ENCODE measurements at regions not wholly inside any gene's neighbourhood (a gene's known extent, or its start where the extent isn't known, plus 50 kb on each side); places are given as distances from the start of the nearest gene placed in this dataset.
"Not testable (repeated sequence)": the region's sequence is repeated elsewhere in the genome, so short reads cannot be mapped to it uniquely, and the experiment has no call there.

DNA sequence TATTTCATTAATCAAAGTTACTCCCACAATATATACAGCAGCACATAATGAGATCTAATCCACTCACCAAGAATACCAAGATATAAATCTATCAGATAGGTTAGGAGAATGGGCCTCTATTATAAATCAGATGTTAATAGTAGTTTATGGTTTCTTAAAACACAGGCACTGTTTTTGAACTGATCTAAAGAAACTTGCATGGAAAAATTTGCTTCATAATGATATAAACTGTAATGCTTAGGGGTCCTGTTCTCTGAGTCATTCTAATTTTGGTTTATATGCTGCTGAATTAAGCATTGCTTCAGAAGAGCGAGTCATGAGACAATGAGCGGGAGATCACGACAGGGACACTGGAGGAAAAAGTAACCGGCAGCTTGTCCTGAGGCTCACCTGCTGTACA is 113.3 kb upstream of the OTUD4 start:
- no peak for DNase-seq

DNA sequence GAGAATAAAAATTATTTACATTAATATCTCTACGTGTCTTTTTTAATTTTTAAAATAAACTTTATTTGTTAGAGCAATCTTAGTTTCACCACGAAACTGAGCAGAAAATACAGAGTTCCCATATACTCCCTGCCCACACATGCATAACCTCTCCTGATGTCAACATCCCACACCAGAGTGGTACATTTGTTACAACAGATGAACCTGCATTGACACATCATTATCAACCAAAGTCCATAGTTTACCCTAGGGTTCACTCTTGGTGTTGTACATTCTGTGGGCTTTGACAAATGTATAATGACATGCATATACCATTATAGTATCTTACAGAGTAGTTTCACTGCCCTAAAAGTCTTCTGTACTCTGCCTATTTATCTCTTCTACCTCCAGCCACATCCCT is 110.6 kb upstream of the OTUD4 start:
- DNase-seq = no peak

DNA sequence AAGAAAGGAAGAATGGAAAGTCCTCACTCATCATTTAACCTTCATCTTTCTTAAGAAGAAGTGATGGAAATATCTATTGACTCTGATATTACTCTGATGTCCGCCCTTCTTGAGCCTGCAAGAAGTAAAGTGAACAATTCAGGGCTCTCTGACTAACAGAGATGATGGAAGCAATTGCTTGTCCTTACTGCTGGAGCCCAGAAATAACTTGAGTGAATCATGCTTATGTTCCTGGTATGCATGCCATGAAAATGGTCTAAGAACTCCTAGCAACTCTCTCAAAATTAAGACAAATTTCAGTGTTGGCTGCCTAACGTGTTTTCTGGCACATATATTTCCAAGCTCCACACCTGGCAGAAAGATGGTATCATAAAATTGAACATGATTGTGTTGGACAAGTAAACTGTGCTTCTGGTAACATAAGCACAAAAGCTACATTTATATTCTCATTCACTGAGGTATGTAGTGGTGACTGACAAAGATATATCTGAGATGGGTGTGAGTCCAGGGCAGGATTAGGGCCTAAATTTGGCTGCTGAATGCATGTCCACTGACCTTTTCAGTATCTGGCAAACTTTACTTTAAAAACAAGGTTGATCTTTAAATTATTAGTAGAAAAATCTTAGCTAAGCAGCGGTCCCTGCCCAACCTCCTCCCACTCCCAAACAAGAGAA is 109.2 kb upstream of the OTUD4 start:
- DNase-seq = no peak

DNA sequence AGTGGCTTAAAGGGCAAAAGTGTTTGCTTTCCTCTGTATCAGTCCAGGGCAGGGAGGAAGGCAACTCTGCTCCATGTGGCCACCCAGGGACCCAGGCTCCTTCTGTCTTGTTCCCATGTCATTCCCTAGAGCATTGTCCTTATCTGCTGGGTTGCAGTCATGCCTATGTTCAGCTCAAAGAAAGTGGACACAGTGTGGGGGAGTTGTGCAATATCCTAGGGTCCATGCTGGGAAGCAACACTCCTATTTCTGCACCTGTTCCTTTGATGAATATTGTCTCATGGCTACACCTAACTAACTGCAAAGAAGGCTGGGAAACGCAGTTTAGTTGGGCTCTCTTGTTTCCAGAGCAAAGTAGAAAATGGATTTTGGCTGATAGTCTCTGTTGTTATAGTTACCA is 107.0 kb upstream of the OTUD4 start:
- DNase-seq = no peak

- no peak for DNase-seq
Observed at GRCh38 chr4:145285928-145286327, 105.5 kb upstream of the OTUD4 start.

DNA sequence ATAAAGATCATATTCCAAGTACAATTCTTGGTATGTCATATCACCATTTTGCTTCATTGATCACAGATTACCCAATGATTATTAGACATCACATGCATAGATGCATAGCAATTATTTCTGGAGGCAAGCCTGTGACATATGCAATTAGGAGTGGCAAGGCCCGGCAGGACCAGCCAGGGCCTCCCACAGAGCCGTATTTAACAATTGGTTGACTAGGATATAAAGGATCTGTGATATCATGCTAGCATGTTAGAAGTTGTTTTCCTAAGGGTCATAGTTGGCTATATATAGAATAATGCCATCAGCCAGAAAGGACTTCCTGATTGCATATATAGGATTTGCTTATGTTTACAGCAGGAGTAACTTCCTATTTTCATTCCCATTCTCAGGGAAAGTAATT is 103.5 kb upstream of the OTUD4 start:
- no peak for DNase-seq

GRCh38 chr4:145281951-145282350 is 101.6 kb upstream of the OTUD4 start:
- no peak for DNase-seq

- no peak for DNase-seq
Observed at GRCh38 chr4:145281224-145281623, 100.8 kb upstream of the OTUD4 start.

- DNase-seq = no peak
Observed at GRCh38 chr4:145280541-145280940, 100.2 kb upstream of the OTUD4 start.

DNA sequence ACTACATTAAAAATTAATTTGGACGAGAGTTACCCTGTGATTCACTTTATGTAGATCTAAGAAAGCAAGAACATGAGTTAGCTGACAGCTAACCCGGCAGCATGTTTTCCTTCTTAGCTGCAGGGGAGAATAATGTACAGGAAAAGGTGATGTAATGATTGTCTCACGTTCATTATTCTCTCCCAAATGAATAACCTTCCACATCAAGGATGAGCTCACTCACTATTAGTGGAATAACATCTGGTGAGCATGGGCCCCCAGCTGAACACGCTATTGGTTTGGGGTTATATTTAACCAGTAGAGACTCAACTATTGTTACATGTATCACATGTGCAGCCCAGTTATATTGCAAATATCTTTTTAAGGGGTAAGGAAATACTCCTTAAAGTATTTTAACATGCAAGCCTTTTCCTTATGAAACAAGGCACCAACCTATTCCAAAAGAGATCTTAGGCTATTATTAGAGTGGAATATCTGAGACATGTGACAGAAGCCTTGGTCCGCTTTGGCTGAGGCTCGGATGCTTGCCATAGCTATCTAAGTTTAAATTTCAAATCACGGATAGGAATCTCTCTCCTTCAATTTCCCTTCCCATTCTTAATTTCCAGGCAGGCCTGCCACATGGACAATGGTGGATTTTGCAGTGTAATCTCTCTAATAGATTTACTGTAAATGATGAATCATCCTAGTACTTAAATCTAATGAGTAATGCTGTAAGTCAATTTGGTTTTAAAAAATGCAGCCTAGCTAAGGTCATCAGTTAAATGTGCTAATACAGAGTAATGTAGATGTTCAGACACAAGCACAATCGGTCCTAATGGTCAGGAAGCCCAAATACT is 99.0 kb upstream of the OTUD4 start:
- no peak for DNase-seq

GRCh38 chr4:145278341-145279121 is 98.1 kb upstream of the OTUD4 start:
- DNase-seq = no peak

DNA sequence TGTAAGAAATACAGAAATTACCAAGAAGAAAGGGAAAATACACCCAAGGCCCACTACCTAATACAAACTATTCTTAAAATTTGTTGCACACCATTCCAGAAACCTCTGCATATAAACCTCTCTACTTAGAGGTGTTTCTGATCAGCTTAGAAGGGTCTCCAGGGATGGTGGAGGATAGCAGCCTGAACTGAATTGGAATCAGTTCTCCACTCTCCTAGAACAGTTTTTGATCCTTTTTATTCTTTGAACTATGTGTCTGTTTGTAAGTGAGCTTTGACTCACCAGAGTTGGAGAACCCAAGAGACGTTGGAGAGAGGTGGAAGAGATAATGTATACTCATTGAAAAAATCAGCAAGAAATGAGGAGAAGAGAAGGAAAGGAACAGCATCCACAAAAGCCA is 96.6 kb upstream of the OTUD4 start:
- DNase-seq = no peak

DNA sequence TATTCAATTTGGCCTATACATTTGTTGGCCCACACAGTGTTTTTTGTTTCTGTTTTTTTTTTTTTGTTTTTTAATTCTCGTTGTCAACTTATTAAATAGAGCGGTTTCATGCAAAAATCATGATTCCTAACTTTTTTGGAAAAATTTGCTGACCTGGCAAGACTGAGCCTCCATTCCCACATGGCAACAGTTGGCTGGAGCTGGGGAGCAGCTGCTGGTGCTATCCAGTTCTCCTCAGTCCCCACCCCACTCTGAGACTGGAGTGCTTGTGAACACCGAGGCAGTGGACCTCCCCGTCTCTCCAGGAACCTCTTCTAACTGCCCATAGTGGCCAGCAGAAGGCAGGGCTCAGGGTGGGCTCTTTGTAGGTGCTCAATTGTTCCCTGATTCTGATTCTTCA is 95.7 kb upstream of the OTUD4 start:
- no peak for DNase-seq

- DNase-seq = no peak
Observed at GRCh38 chr4:145271194-145271593, 90.8 kb upstream of the OTUD4 start.

GRCh38 chr4:145266881-145267280 is 86.5 kb upstream of the OTUD4 start:
- DNase-seq = no peak

DNA sequence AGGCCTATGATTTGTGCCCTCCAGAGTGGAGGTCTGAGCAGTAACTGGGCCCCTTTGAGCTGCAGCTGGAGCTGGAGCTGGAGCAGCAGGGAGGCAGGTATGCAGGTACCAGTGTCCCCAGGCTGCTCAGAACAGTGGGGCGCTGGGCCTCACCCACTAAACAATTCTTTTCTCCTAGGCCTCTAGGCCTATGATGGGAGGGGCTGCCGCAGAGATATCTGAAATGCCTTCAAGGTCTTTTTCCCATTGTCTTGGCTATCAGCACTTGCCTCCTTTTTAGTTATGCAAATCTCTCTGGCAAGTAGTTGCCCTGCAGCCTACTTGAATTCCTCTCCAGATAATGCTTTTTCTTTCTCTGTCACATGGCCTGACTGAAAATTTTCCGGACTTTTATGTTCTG is 79.7 kb upstream of the OTUD4 start:
- no peak for DNase-seq

GRCh38 chr4:145255311-145255710 is 74.9 kb upstream of the OTUD4 start:
- DNase-seq = not testable (repeated sequence)

DNA sequence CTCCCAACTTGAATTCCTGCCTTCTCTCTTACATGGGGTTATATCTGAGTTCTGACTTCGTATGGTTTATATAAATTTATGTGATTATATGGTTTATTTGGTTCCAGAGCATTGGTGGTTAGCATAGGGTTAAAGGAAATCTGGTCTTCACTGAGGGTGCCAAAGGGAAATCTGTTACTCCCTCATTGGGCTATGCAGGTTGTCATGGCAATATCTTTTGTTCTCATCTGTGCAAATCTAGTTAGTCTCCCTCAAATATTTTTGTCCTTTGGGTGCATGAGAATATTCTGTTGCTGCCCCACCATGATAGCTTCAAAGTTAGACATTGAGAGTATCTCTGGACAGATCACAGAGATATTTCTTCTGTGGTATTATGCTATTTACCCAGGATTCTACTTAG is 71.8 kb upstream of the OTUD4 start:
- no peak for DNase-seq

DNA sequence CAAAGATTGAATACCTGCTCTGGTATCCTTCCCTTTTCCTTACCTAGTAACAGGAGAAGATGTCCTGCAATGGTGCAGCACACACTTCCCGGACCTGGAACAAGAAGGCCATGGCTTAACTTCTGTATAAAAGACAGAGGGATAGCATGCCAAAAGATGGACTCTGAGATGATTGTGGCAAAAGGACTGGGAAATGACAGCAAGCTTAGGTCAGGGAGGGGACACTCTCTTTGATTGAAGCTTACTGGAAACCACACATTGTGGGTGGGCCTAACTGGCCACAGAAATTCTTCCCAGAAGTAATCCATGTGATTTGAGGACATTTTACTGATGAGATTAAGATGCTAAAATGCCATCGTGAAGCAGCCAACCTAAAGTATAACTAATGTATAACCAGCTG is 71.0 kb upstream of the OTUD4 start:
- DNase-seq = no peak

DNA sequence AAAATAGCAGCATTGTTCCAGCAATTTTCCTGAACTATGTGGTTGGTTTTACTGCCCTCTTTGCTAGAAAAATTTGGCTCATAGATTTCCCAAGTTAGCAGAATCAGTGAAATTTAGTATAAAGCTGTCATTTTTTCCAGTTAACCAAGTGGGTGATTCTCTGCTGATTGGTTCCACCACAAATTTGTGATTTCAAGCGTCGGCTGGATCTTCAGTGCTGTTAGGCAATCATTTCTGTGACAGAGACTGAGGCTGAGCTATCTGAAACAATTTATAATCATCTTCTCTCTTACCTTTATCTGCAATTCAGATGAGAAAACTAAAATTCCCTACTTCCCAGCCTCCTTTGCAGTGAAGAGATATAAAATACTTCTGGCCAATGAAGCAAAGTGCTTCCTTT is 68.6 kb upstream of the OTUD4 start:
- DNase-seq = no peak

DNA sequence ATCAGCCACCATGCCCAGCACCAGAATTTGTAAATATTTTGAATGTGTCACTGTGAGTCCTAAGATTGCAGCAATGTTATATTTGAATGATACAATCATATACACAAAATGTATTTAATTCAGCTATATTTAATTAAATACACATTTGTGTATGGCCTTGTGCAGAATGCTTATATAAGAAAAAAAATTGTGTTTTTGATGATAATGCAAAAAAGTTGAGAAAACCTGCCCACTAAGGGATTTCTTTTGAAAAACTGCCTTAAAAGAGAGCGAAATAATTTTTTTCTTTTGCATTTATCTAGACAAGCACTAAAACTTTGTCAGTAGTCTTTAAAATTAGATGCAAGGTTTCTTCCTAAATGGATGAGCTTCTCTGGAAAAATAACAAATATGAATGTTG is 68.1 kb upstream of the OTUD4 start:
- DNase-seq = no peak

GRCh38 chr4:145234091-145234706 is 53.8 kb upstream of the OTUD4 start:
- DNase-seq = peak; percentile 48

DNA sequence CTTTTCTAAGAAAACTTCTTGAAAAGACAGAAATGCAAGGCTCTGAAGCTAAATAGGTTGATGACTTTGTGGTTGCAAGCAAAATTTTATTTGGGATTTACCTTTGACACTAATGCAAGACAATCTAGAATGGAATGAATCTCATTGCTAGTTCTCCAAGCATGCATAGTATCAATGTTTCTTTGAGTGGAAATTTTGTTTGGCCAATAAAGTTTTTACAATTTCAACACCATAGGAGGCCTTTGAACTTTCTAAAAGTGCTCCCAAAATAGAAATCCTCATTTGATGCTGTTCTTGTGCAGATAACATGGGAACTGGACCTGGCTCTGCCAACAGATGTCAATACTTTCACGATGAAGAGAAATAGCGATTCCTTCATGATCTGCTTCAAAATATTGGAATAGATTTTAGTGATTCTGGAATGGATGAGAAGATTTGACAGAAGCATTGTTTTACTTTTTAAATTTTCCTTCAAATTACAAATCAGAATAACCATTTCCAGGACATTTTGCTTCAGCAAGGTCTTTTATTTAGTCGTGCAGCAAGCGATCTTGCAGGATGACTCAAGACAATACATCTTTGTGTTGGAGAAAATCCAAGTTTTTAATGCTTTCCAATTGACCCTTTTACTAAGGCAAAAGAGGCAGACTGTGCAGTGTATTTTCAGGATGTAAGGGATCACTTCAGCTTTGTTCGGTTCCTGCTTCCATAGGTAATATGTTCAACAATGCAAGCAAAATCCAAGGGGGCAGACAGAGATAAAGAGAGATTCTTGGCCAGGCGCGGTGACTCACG is 51.7 kb upstream of the OTUD4 start:
- no peak for DNase-seq
